Right lobe of liver (tissue), 6 donors: ENCODE measurements at regions not wholly inside any gene's neighbourhood (a gene's known extent, or its start where the extent isn't known, plus 50 kb on each side); places are given as distances from the start of the nearest gene placed in this dataset.

Experiments used
- ATAC-seq, 4 donors: fragments of 200-7000 bp; cut with Tn5 transposase; one replicate each; pipeline ENCODE4 v1.9.1; 2020; ENCODE audit warnings: mild to moderate bottlenecking in 4 of 4, moderate library complexity in 4 of 4
- DNase-seq, 3 donors: peaks; one replicate each; pipeline ENCODE4 v3.0.0-alpha.2; 2020
- H3K27ac ChIP-seq, 3 donors: fragments of 200-600 bp; one replicate each; pipeline ENCODE4 v1.8.0; 2022
- H3K27me3 ChIP-seq, 2 donors: fragments of 200-600 bp; one replicate each; pipeline ENCODE4 v1.8.0; 2022
- H3K36me3 ChIP-seq, 4 donors: fragments of 200-600 bp; sonication (generic) in 1 of 4; one replicate each; pipeline versions ENCODE4 v1.5.1 to v1.8.0; 2017 to 2022; ENCODE audit warnings: control low read depth in 1 of 4
- H3K4me1 ChIP-seq, 4 donors: fragments of 200-600 bp; sonication (generic) in 1 of 4; one replicate each; pipeline versions ENCODE4 v1.5.1 to v1.8.0; 2017 to 2022; ENCODE audit warnings: control low read depth in 1 of 4
- H3K4me3 ChIP-seq, 3 donors: fragments of 200-600 bp; one replicate each; pipeline ENCODE4 v1.8.0; 2022
- H3K9me3 ChIP-seq, 4 donors: fragments of 200-600 bp; sonication (generic) in 1 of 4; one replicate each; pipeline versions ENCODE4 v1.5.1 to v1.8.0; 2017 to 2022; ENCODE audit warnings: control low read depth in 1 of 4
- CTCF ChIP-seq, 4 donors: fragments of 200-600 bp in 3 of 4; fragments of 450-650 bp in 1 of 4; IDR thresholded peaks; one replicate each; pipeline versions ENCODE4 v1.5.1 to v1.8.0; 2016 to 2022; ENCODE audit warnings: antibody characterized with exemption in 4 of 4, mild to moderate bottlenecking in 2 of 4
- POLR2A ChIP-seq: fragments of 450-650 bp; IDR thresholded peaks from one replicate; pipeline ENCODE4 v1.6.1; 2017; ENCODE audit warnings: antibody characterized with exemption, mild to moderate bottlenecking
- WGBS: methylation state at CpG from one replicate; pipeline ENCODE4 v1.1.6; 2018; ENCODE audit warnings: low coverage, low lambda C conversion rate; ENCODE audit not compliant: insufficient coverage; ENCODE audit errors: missing lambda C conversion rate; 5-methylcytosine and 5-hydroxymethylcytosine counted together
- intact Hi-C, 2 donors: fragments of 100-400 bp; cut with DNase I; formaldehyde crosslinking; loops; one replicate each; pipeline versions ENCODE4 v1.11.2 to v1.14.1; 2022
- donor health status: DM: no; HTN: yes; CAD: no.
- donor health status: DM: no; HTN: no; CAD: no.
- donor health status: DM: no; HTN: no; CAD: no.
- donor health status: DM: no; HTN: yes; CAD: no.
- donor health status: DM: no; HTN: yes; CAD: no.

GRCh38 chr15:35596285-35596684 lies 50.3 kb upstream of the DPH6 start:
- DNase-seq (no peak), ATAC-seq (no peak)
- TF ChIP-seq POLR2A, result no peak
- TF ChIP-seq CTCF (IDR thresholded peaks at IDR 0.05), result no peak
- H3K27me3 ChIP-seq, result no peaks in the 10 kb centered on the region
- H3K36me3 ChIP-seq, result no peaks in the 10 kb centered on the region
- H3K4me1 ChIP-seq, result no peaks in the 10 kb centered on the region
- no peaks in the 10 kb centered on the region for H3K9me3 ChIP-seq
- H3K27ac ChIP-seq, result no peak overlapping the region
- H3K4me3 ChIP-seq, result no peak overlapping the region
- 100% methylated on average over 1 of the region's 1 CpG for WGBS
- intact Hi-C loops, result no loop called here

GRCh38 chr15:35602836-35603235 lies 56.9 kb upstream of the DPH6 start:
- Histone ChIP-seq H3K4me3 (no peak overlapping the region), H3K36me3 (no peaks in the 10 kb centered on the region), H3K27me3 (no peaks in the 10 kb centered on the region), H3K27ac (no peak overlapping the region), H3K9me3 (no peaks in the 10 kb centered on the region), H3K4me1 (no peaks in the 10 kb centered on the region)
- no peak for DNase-seq
- 76% methylated on average over 3 of the region's 3 CpGs for WGBS
- ATAC-seq, result no peak
- TF ChIP-seq POLR2A (no peak), CTCF (IDR thresholded peaks at IDR 0.05) (no peak)
- intact Hi-C loops, result no loop called here

GRCh38 chr15:35603301-35603700 lies 57.3 kb upstream of the DPH6 start:
- H3K4me3 ChIP-seq, result no peak overlapping the region
- WGBS, result 95% methylated on average over 2 of the region's 2 CpGs
- H3K27me3 ChIP-seq, result no peaks in the 10 kb centered on the region
- no peaks in the 10 kb centered on the region for H3K4me1 ChIP-seq
- intact Hi-C loops, result no loop called here
- no peak for ATAC-seq
- TF ChIP-seq POLR2A (no peak), CTCF (IDR thresholded peaks at IDR 0.05) (no peak)
- no peaks in the 10 kb centered on the region for H3K36me3 ChIP-seq
- DNase-seq, result no peak
- no peak overlapping the region for H3K27ac ChIP-seq
- H3K9me3 ChIP-seq, result no peaks in the 10 kb centered on the region

GRCh38 chr15:35603856-35604255 lies 57.9 kb upstream of the DPH6 start:
- Histone ChIP-seq H3K9me3 (no peaks in the 10 kb centered on the region), H3K27me3 (no peaks in the 10 kb centered on the region), H3K27ac (no peak overlapping the region), H3K4me3 (no peak overlapping the region), H3K36me3 (no peaks in the 10 kb centered on the region), H3K4me1 (no peaks in the 10 kb centered on the region)
- TF ChIP-seq CTCF (IDR thresholded peaks at IDR 0.05), result no peak
- intact Hi-C loops, result no loop called here
- ATAC-seq (no peak), DNase-seq (no peak)

- Histone ChIP-seq H3K36me3 (no peaks in the 10 kb centered on the region), H3K9me3 (no peaks in the 10 kb centered on the region), H3K4me3 (no peak overlapping the region), H3K4me1 (no peaks in the 10 kb centered on the region), H3K27me3 (no peaks in the 10 kb centered on the region), H3K27ac (no peak overlapping the region)
- TF ChIP-seq CTCF (IDR thresholded peaks at IDR 0.05) (no peak), POLR2A (no peak)
- intact Hi-C loops, result no loop called here
- no peak for DNase-seq
- no peak for ATAC-seq
- WGBS, result 67% methylated on average over 2 of the region's 2 CpGs
Measured at GRCh38 chr15:35605764-35606449, 59.9 kb upstream of the DPH6 start.
